ENCODE measurements at regions not wholly inside any gene's neighbourhood (a gene's known extent, or its start where the extent isn't known, plus 50 kb on each side); places are given as distances from the start of the nearest gene placed in this dataset.

DNA sequence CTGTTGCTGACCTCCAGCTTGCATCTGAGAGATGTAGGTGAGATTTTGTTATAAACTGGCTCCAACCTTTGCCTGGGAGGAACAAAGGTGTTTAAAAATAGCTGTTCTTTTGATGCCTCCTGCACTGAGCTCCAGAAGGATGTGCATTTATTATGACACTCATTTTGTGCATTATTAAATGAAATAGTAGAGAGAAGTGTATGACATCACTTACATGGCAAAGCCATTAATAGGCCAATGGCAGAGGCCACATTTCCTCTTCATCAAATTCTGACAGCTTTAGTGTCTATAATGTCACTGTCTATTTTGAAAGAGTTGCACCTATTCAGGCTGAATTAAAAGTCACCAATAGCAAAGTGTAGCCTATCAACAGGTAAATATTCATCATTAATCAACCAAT, 564.6 kb downstream of the FLRT2 start:
- TF ChIP-seq, protein P1, sequence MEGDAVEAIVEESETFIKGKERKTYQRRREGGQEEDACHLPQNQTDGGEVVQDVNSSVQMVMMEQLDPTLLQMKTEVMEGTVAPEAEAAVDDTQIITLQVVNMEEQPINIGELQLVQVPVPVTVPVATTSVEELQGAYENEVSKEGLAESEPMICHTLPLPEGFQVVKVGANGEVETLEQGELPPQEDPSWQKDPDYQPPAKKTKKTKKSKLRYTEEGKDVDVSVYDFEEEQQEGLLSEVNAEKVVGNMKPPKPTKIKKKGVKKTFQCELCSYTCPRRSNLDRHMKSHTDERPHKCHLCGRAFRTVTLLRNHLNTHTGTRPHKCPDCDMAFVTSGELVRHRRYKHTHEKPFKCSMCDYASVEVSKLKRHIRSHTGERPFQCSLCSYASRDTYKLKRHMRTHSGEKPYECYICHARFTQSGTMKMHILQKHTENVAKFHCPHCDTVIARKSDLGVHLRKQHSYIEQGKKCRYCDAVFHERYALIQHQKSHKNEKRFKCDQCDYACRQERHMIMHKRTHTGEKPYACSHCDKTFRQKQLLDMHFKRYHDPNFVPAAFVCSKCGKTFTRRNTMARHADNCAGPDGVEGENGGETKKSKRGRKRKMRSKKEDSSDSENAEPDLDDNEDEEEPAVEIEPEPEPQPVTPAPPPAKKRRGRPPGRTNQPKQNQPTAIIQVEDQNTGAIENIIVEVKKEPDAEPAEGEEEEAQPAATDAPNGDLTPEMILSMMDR (IDR thresholded peaks at IDR 0.05; ENCODE audit: extremely low read depth in 1 of 2, insufficient read depth in 1 of 2, low read depth in 1 of 2, low read length in 2 of 2) = no peak
- TF ChIP-seq POLR2AphosphoS5 (IDR thresholded peaks at IDR 0.05; ENCODE audit: insufficient read depth, low read depth, low read length) (no peak), MYC (IDR thresholded peaks at IDR 0.05; ENCODE audit: low read depth, low read length) (no peak), EZH2 (IDR thresholded peaks at IDR 0.05; ENCODE audit: borderline replicate concordance, low read depth, low read length, severe bottlenecking) (no peak), POLR2A (IDR thresholded peaks at IDR 0.05; ENCODE audit: low read depth, low read length) (no peak), JUN (IDR thresholded peaks at IDR 0.05; ENCODE audit: borderline replicate concordance, insufficient read depth, insufficient read length, low read depth) (no peak)
- TF ChIP-seq, protein P2, sequence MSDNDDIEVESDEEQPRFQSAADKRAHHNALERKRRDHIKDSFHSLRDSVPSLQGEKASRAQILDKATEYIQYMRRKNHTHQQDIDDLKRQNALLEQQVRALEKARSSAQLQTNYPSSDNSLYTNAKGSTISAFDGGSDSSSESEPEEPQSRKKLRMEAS (IDR thresholded peaks at IDR 0.05; ENCODE audit: insufficient read depth, insufficient read length) = no peak
